HG03025 (cell line): ENCODE measurements at regions not wholly inside any gene's neighbourhood (a gene's known extent, or its start where the extent isn't known, plus 50 kb on each side); places are given as distances from the start of the nearest gene placed in this dataset.
A peak's percentile ranks its signal among the peaks of the same experiment; 100 is the strongest.

Source experiments
- ATAC-seq: cut with Tn5 transposase; IDR thresholded peaks from one replicate; pipeline ENCODE4 v1.9.1; 2021; ENCODE audit warnings: mild to moderate bottlenecking, moderate library complexity; ENCODE audit not compliant: unreplicated experiment, low FRiP score

DNA sequence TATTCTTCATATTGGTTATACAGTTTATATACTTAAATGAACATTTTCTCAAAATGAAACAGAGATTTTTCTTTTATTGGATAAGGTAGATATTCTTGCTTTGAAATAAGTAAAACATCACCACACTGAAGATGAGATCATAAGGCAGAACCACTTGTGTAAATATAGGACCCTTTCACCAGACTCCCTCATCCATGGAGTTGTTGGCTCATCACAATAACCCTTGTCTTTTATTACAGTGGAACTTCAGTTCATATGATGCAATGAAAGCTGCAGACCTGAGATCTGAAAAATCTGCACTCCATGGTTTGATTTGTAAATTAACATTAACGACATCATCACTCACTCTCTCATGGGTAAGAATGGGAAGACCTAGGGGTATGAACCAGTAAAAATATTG is 51.9 kb upstream of the DBX2 start:
- no peak for ATAC-seq

DNA sequence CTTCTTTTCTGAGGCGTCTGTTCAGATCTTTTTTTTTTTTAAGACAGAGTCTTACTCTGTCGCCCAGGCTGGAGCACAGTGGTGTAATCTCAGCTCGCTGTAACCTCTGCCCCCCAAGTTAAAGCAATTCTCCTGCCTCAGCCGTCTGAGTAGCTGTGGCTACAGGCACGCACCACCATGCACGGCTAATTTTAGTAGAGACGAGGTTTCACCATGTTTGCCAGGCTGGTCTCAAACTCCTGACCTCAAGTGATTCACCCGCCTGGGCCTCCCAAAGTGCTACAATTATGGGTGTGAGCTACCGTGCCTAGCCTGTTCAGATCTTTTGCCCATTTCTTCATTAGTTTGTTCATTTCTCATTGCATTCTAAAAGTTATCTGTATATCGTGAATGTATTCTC is 55.1 kb upstream of the DBX2 start:
- ATAC-seq, result no peak

DNA sequence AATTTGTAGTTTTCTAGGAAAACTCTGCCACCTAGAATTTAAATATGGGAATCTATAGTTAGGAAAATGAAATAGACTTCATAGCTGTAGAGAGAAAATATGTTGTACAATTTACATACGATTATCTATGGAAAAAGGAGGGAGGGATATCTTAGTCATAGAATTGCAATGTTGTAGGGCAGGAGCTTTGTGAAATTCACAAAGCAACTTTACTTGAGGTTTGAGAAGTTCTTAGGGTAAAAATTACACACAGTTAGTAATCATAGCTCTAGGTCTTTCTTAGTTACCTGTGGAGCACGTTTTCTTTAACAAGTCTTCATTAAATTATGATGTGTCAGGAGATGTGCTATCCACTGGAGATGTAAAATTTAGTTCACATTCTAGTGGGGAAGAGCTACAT is 61.4 kb upstream of the DBX2 start:
- no peak for ATAC-seq

DNA sequence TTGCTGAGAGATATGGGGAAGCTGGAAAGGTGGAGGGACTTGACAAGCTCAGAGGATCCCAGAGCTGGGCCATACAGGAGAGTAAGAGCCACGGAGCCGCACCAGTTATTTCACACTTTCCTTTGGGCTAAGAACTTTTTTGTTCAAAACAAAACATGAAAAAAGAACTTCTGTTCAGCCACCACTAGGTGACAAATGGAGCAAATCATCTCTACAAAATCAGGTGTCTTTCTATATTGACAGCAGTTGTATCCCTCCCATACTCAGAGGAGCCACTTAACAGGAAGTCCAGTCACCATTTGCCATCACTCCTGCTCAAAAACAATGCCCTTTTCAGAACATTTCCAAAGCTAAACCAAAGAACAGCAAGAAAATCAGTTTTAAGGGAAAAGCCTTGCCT is 70.3 kb upstream of the DBX2 start:
- no peak for ATAC-seq

DNA sequence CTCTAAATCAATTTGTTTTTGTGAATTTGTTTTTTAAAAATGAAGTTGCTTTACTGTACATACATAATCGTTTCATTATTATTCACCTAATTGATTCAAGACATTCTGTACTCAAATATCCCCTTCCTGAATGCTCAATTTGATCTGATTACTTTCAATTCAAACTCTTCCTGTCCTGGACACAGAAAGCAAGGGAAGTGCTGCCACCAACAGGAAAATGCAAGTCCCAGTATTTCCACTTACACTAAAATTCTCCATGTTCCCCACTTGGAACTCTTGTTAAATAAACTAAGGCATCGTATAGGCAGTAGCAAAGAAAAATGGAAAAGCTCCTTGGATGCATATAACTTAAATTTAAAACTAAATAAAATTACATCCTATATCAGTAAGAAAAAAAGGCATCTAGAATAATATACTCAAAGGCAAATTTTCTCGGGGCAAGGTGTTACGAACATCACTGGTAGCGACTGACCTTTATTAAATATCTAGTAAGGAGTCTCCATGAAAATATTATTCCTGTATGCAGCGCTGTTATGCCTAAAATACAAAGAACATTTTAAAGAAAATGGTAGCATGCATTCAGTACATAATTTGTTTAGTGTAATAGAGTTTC is 72.0 kb upstream of the DBX2 start:
- no peak for ATAC-seq

DNA sequence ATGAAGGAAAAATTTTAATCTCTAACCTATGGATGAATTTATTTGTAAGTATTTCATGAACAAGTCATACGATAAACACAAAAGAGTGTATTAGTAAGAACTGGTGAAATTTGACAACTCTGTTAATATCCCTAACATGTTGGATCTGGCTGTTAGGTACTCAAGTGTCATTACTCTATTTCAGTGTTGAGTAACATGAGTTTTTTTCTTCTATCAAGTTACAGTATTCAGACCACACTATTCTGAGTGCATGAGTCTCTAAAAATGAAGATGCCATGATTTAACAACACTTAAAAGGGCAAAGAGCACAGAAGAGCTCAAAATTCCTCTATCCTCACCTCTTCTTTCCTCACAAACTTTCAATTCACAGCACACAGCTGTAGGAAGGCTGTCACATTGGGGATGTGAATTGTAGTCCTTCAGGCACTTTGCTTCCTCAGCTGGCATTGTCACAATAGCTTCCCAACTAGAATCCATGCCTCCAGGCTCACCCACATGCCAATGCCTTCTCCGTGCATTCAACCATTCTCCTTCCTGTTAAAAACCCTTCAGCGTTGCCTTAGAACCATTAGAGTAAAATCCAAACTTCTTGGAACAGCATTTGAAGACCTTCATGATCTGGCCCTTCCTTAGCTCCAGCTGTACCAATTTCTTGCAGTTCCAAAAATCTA is 73.7 kb upstream of the DBX2 start:
- no peak for ATAC-seq

DNA sequence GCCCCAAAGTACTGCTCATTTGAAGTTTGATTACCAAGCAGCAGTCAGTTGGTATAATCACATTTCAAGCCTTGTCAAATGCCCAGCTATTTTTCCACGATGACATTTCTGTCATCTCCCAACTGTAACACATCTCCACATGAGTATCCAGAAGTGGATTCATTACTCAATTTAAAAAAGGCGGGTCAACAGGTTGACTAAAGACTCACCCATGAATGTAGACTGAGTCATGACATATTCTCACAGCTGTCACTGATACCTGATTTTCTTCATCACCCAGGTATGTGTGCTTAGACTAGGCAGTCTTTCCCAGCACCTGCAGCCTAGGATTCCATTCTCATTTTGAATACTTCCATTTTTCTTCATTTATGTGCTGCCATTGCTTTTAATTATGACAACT is 75.1 kb upstream of the DBX2 start:
- no peak for ATAC-seq

DNA sequence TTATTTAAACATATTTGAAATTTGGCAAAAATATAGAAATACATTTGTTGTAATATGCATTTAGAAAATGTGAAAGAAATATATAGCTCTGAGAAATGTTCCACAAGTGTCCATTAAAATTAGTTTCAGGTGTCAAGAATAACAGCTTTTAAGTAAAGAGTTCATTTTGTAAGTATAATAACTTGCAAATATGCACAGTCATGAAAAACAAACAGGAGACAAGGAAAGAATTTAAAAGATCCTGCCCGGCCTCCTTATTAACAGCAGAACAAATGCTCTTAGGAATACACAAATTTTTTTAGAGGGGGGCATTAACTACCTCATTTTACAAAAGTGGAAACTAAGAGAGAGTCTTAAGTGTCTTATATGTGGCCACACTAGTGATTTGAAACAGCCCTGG is 77.7 kb upstream of the DBX2 start:
- ATAC-seq, result no peak

DNA sequence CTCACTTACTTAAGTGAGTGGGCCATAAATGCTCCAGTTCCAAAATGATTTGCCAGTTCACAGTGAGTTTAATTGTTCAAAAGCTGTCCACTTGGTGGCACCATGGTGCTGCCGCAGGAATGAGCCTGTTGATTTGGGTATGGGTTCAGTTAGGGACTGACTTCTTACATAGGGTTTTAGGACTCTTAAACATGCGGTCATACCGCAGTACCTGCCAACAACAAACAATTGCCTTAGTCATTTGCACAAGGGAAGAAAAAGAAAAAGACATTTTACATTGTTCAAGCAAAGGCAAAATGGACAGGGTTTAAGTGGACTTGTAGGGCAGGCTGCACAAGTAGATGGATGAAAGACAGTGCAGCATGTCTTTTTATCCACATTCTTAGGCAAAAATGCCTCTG is 80.0 kb upstream of the DBX2 start:
- peak; percentile 59 for ATAC-seq

DNA sequence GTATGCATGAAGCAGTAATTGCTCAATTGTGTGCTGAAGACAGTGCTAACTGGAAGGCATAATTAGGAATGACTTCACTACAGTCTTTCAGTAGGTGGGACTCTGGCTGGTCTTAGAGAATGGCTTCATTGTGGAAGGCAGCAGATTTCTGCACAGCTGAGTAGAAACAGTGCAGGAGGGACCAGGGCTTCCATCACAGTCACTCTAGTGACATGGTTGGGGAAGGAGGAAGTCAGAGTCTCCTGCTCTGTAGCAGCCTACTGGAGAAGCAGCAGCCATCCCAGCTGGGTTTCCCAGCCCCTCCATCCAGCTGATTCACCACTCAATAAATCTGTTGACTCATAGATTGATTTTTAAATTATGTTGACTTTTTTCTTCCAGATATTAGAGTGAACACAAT is 80.6 kb upstream of the DBX2 start:
- ATAC-seq, result no peak

DNA sequence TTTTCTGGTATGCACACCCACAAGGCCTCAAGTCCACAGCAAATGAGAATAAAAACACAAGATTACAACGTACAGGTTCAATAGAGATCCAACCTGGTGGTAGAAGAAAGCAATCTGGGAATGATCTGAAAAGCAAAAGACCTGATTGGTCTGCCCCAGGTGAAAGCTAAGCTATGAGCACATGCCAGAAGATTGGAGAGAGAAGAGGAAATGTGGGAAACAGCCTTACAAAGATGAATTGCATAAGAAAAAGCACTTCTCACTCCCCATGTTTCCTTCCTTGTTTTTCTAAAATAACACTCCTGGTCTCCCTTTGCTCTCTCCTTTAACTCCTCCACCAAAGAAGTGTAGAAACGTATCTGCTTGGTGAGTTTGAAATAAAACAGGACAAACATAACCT is 77.3 kb upstream of the ANO6 start:
- no peak for ATAC-seq

DNA sequence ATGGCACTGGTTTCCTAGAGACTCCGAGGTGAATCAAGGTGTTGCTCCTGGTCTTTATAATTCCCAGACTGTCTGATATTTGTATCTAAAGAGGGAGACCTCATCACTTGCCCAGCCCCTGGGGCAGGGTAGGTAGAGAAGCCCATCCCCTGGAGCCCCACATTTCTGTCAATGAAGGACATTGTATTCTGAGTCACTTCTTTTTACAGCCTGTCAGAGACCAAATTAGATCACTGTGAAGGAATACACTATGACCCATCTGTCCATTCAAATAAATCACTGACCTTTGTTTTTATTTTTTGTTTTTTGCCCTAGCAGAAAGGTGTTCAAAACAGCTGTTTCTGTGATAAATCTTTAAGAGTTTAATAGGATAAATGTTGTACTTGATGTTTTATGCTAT is 67.9 kb upstream of the ANO6 start:
- ATAC-seq, result no peak

DNA sequence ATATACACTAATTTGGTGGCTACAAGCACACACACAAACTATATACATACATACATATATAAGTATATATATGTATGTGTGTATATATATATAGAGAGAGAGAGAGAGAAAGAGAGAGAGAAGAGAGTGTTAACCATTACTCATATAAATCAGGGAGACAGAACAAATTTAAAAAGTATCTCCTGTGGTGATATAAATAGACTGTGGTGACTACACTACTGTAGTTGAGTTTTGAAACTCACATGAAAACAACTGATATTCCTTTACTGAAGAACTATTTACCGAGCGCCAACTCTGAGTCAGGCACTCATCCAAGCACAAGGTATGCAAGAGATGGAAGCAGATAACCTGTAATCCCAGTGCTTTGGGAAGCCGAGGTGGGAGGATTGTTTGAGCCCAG is 67.3 kb upstream of the ANO6 start:
- ATAC-seq, result no peak

DNA sequence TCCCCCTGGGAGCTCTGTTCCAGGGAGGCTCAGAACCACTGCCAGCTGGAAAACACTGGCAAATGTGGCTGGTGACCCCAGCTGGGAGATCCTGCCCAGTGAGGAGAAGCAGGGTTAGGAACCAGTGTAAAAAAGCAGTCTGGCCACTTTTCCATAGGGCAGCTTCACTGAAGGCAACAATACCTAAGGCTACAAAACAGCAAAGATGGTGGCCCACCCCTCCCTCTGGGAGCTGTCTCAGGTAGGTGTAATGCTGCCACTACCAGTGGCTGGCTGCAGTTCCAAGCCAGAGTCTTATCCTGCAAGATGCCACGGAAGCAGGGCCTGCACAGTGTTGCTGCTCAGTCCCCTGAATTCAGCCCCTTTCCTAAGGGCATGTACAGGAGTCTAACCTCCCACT is 50.6 kb upstream of the ANO6 start:
- no peak for ATAC-seq

DNA sequence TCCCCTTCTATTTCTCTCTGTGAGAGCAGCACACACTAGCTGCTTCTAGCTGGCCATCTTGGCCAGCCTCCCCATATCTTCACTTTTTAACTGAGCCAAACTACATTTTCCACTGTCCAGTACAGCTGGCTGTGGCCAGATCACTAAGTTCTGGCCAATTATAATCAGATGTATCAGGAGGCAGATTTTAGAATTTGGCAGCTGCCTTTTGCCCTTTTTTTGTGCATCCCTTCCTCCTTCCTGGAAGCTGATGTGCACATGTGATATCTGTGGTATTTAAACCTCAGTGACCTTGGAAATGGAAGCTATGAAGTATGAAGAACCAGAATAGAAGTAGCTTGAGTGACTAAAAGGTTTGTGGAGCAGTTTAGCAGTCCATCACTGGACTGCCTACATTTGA is 49.8 kb upstream of the ANO6 start:
- ATAC-seq, result no peak
